GM23248 (cell line): ENCODE measurements at regions not wholly inside any gene's neighbourhood (a gene's known extent, or its start where the extent isn't known, plus 50 kb on each side); places are given as distances from the start of the nearest gene placed in this dataset.

ENCODE experiments used
- EZH2 ChIP-seq: fragments of 200-600 bp; sonication (generic); IDR thresholded peaks from 2 replicates; pipeline ENCODE4 v1.6.1; 2018; ENCODE audit warnings: antibody characterized with exemption, mild to moderate bottlenecking; ENCODE audit not compliant: insufficient read depth, poor library complexity, severe bottlenecking
- EZH2phosphoT487 ChIP-seq: fragments of 200-600 bp; sonication (generic); IDR thresholded peaks from 2 replicates; pipeline ENCODE4 v1.6.1; 2018; ENCODE audit warnings: antibody characterized with exemption, moderate library complexity, mild to moderate bottlenecking, low read depth; ENCODE audit not compliant: insufficient read depth

GRCh38 chr3:153633407-153633806 lies 471.4 kb downstream of the RAP2B start:
- TF ChIP-seq EZH2phosphoT487, result no peak
- TF ChIP-seq EZH2, result no peak
